Hindlimb muscle (tissue), 1 donor: ENCODE measurements at regions not wholly inside any gene's neighbourhood (a gene's known extent, or its start where the extent isn't known, plus 50 kb on each side); places are given as distances from the start of the nearest gene placed in this dataset.

Source experiments
- DNase-seq: peaks from one replicate; pipeline ENCODE4 v3.0.0-alpha.2; 2013

- DNase-seq = no peak
Measured at GRCh38 chr1:56390934-56391731, 188.2 kb downstream of the PLPP3 start.

DNA sequence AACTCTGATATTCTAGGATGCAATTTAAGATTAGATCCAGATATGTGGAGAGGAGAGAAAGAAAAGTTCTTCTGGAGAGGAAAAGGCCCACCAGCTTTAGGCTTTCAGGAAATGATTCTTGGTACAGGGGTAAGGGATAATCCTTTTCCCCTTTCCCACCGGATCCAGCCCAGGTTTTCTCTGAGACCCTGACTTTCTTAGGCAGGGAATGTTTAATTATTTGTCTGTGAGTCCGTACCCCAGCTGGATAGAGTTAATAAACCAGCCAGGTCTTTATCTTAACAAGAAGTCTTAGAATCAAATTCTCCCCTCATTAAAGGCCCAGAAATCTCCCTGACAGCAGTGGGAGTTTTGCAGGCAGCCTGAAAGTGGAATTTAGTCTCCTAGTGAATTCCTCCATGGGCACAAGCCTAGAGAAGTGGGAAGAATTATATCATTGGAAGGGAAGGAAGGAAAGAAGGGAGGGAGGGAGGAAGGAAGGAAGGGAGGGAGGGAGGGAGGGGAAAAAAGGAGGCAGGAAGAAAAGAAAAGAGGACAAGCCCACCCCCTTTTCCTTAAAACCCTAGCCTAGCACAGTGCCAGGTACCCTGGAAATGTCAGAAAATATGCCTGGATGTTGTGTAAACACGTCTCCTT, 189.0 kb downstream of the PLPP3 start:
- DNase-seq = no peak

DNA sequence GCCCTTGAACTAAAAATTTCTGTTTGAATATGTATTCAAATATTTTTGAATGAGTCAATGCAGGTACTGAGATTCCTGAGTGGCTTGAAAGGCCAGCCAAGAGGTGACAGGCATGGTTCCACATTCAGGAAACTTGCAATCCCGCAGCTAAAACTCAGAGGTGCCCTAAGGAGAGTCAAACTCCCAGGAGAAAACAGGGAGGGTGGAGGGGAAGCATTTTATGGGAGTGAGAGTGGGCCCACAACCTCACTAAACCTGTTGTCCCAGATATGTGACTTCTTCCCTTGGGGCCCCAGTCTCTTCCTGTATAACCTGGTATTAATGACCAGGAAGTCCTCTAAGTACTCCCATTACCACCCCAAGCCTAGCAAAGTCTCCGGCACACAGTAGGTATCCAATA, 189.6 kb downstream of the PLPP3 start:
- DNase-seq = no peak

- no peak for DNase-seq
Measured at GRCh38 chr1:56387071-56387740, 192.2 kb downstream of the PLPP3 start.

DNA sequence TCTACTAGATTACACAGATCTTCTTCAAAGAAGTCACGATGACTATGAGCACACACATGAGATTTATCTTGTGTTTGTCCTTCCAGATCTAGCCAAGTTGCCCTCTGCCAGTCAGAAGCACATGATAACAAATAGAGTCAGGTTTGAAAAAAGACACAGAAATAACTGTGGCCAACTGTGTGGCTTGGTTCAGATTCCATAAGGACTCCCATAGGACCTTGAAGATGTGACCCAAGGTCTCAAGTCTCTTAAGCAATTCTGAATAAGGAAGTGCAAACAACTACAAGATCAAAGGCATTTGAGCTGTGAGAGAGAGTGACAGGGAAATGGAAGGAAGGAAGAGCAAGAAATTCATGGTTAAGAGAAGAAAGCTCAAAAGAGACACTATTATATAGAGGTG, 194.0 kb downstream of the PLPP3 start:
- no peak for DNase-seq

- no peak for DNase-seq
Measured at GRCh38 chr1:56382929-56383328, 196.4 kb downstream of the PLPP3 start.

DNA sequence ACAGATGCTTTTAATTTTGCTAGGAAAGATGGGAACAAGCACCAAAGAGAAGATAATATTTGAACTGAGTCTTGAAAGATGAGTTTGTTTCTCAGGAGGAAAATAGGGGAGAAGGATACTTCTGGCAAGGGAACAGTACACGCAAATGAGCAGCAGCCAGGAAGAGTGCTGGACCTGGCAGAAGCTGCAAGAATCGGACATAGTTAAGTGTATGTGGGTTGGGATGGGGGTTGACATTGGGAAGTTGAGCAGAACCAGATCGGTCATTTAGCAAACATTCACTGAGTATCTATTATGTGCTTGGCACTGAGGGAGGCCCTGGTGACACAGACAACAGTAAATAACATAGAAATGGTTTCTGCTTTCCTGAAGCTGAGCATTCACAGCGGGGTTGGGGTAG, 198.8 kb downstream of the PLPP3 start:
- DNase-seq = no peak

DNA sequence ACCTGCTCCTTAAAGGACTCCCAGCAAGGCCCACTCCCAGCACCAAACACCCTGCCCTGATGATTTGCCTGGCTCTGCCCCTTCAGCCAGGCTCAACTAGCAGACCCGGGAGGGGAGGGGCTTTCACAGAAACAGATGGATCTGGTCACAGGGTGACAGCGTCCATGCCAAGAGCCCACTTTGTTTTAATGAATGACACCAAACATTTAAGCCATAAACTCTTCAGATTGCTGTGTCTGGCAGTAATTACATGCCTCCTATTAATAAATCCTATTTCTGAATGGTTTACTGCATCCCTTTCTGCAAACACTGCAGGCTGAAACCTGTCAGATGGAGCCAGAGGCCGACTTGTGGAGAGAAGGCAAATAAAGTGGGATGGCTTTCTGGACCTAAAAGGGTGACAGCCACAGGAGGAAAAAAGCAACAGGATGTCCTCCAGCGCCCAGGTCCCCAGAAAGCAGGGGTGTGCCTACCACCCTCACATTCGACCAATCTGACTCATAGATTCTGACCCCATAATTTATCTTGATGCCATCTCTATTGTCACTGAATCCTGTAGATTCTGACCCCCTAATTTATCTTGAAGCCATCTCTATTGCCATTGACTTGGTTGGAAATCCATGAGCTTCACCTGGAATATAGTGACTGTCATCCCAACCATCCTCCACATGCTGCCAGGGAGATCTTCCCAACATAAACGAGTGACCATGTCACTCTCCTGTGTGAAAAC, 200.9 kb downstream of the PLPP3 start:
- no peak for DNase-seq

DNA sequence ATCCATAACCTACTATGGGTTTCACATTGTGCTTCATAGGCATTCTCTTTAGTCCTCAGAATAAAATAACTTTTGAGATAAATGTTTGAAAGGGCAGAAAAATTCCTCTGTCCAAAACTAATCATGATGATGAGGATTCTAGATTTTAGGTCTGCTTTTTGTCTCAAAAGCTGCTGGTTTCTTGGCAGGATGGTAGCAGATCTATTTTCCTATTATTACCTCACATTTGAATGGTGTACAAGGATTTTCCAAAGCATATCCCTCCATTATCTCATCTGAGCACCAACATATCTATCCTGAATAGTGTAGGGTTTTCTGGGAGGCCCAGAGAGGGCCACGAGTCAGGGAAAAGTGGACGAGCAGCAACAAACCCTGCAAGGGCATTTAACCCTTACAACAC, 201.9 kb downstream of the PLPP3 start:
- DNase-seq = peak; percentile 68

DNA sequence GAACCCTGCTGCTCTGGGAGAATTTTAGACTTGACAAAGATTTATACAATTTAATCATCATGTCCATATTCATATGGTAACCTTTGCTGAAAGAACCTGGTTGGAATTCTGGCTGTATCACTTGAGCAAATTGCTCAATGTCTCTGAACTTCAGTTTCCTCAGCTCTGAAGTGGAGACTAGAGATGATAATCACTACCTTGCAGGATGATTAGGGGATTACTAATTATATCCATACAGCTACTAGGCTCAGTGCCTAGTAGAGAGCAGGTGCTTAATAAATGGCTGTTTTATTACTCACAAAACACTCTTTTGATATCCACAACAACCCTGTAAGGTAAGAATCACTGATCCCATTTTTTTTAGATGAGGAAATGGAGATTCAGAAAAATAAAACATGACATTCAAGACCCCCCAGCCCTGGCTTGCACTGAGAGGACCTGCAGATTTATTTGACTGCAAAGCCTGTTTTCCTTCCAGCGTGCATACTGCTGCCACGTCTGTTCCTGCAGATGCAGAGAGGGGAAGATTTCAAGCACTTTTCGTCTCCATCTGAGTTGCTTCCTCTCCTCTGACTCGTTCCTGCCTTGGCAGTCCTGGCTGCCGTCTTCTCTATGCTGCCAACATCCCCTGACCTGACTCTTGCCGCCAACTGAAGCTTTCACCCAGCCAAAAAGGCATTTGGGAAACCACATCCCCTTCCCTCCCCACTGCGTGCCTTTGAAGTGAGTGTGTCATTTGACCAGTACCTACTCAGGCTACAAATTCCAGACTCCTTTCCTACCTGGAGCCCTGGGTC, 203.0 kb downstream of the PLPP3 start:
- DNase-seq = peak; percentile 66

DNA sequence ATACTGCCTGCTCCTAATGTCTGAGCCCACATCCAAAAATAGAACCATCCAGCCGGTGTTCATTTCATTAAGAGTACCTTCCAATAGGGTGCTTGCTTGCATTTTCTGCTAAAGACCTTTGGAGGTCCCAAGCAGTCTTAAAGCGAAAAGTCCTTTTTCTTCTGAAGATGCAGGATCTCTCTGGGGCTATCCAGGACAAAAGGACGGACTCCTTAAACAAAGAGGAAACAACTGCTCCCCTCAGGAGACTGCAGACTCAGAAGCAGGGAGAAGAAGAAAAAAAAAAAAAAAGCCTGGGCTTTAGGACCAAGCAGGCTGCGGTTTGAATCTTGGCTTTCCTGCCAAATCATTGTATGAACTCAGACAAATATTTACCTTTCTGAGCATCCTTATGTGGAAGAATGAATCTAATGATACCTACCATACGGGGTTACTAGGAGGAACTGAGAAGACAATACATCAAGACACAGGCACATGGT, 204.0 kb downstream of the PLPP3 start:
- DNase-seq = no peak

DNA sequence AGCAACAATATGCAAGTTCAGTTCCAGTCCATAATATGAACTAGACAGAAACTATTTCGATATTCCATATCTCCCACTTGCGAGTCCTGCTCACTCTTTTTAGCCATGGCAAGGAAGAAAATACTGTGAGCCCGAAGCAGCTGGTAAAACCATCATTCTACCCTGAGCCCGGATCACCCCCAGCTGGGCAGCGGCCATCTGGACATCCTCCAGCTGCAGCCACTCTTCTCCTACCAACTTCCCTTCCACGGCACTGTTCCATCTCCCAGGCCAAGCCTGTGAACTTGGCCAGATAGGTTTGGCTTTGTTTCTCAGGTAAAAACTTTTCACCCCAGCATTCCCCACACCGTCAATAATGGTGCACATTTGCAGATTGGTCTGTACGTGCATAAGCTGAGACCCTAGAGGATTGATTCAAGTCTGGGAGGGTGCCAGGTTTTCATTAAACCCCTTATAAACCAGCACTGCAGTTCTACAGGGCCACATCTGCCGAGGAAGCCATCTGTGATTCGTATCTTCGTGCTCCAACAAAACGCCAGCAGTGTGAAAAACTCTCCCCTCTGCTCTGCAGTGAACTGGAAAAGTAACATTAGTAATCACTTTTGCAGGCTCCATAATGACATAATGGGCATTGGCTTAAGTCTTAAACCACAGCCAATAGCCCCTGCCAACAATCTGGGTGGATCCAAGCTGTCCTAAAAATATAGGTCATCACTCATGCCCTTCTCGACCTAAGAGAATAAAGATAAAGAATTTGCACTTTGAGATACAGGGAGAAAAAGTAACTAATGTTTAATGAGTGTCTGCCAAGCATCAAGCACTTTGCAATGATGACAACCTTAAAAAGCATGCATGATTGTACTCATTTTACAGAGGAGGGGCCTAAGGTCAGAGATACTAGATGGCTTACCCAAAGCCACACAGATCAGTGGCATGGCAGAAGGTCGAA, 205.1 kb downstream of the PLPP3 start:
- peak; percentile 86 for DNase-seq

- DNase-seq = no peak
Measured at GRCh38 chr1:56370513-56370912, 208.8 kb downstream of the PLPP3 start.

GRCh38 chr1:56363007-56363770, 216.2 kb downstream of the PLPP3 start:
- no peak for DNase-seq

DNA sequence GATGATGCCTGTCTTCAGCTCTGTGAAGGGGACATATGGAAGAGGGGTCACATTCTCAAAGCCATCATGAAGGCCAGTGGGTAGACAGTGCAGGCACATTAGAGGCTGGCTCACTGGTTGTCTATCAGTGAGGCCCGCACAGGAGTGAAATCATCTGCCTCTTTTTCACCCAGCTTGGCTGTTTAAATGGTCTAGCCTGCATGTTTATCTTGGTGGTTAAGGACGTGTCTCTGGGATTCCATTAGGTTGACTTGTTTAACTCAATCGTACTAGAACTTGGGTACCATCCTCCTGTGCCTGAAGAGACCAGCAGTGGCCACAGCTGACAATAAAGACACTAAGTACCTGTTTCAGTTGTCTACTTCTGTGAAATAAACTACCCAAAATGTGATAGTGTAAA, 219.3 kb downstream of the PLPP3 start:
- no peak for DNase-seq

- peak; percentile 19 for DNase-seq
Measured at GRCh38 chr1:56359056-56359455, 220.3 kb downstream of the PLPP3 start.

DNA sequence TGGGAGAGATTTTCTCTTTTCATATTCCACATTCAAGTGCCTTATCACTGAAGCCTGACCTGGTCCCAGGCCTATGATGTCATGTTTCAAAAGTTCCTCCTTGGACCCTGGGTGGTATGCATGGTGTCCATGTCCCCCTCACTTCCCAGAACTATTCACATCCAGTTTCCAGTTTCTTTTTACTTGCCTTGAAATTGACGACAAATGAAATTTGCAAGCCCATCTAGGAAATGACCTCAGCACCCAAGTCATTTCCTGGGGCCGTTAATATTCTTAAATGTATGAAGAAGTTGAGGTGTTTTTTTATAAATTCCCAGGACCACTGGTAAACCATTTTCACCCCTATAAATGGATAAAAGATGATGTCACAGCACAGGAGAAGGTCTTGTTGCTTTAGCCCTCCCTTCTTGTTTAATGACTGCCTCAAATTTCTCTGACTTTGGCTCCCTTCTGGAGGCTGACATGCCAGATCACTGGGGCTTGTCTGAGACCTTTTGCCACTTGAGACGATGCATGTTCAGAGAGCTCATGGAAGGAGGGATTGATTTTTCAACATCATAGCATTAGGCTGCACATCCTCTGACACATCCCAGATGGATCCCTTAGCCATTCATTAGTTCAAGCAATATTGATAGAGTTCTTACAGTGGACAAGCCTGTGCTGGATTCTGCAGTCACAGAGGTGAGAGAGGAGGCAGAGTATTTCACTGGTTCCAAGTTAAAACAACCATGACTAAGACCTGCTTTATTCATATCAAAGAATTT, 221.3 kb downstream of the PLPP3 start:
- no peak for DNase-seq

- DNase-seq = no peak
Measured at GRCh38 chr1:56356376-56356990, 222.9 kb downstream of the PLPP3 start.

GRCh38 chr1:56355918-56356317, 223.4 kb downstream of the PLPP3 start:
- DNase-seq = no peak
